Trophoblast cell (in vitro differentiated cells and primary cell): ENCODE measurements at regions not wholly inside any gene's neighbourhood (a gene's known extent, or its start where the extent isn't known, plus 50 kb on each side); places are given as distances from the start of the nearest gene placed in this dataset.

Experiments
- DNase-seq, 2 donors: peaks; one replicate each; pipeline ENCODE4 v3.0.0-alpha.2; 2016
- H2AFZ ChIP-seq: 2 replicates; pipeline ENCODE4 v1.6.1; 2013; ENCODE audit warnings: low read length, moderate library complexity, mild to moderate bottlenecking; ENCODE audit not compliant: insufficient read depth, poor library complexity
- H2AK5ac ChIP-seq: 2 replicates; pipeline ENCODE4 v1.6.1; 2013; ENCODE audit warnings: mild to moderate bottlenecking, low read length
- H2BK120ac ChIP-seq: 2 replicates; pipeline ENCODE4 v1.6.1; 2013; ENCODE audit warnings: low read length, mild to moderate bottlenecking, moderate library complexity; ENCODE audit not compliant: insufficient read depth, poor library complexity
- H2BK12ac ChIP-seq: 2 replicates; pipeline ENCODE4 v1.6.1; 2013; ENCODE audit warnings: mild to moderate bottlenecking, low read length, moderate library complexity
- H2BK5ac ChIP-seq: 2 replicates; pipeline ENCODE4 v1.6.1; 2013; ENCODE audit warnings: low read length, low read depth, moderate library complexity, mild to moderate bottlenecking; ENCODE audit not compliant: poor library complexity
- H3K14ac ChIP-seq: 2 replicates; pipeline ENCODE4 v1.6.1; 2013; ENCODE audit warnings: mild to moderate bottlenecking, low read length
- H3K18ac ChIP-seq: 2 replicates; pipeline ENCODE4 v1.6.1; 2013; ENCODE audit warnings: mild to moderate bottlenecking, low read length
- H3K23ac ChIP-seq: 2 replicates; pipeline ENCODE4 v1.6.1; 2013; ENCODE audit warnings: low read length
- H3K27ac ChIP-seq: 2 replicates; pipeline ENCODE4 v1.5.1; 2013; ENCODE audit warnings: low read depth, mild to moderate bottlenecking, inconsistent platforms, low read length, moderate library complexity
- H3K27me3 ChIP-seq: 2 replicates; pipeline ENCODE4 v1.6.1; 2013; ENCODE audit warnings: inconsistent platforms, mild to moderate bottlenecking, low read length, moderate library complexity; ENCODE audit not compliant: insufficient read depth
- H3K36me3 ChIP-seq, 2 experiments: 1 replicate in 1 of 2; 2 replicates in 1 of 2; pipeline ENCODE4 v1.6.1; 2013; ENCODE audit warnings: low read length in 2 of 2, mild to moderate bottlenecking in 2 of 2, moderate library complexity in 1 of 2; ENCODE audit not compliant: insufficient read depth in 2 of 2, control insufficient read depth in 1 of 2
- H3K4ac ChIP-seq: 2 replicates; pipeline ENCODE4 v1.6.1; 2013; ENCODE audit warnings: low read depth, mild to moderate bottlenecking, low read length, moderate library complexity
- H3K4me1 ChIP-seq, 2 experiments: 1 replicate in 1 of 2; 2 replicates in 1 of 2; pipeline ENCODE4 v1.6.1; 2013; ENCODE audit warnings: low read length in 2 of 2, mild to moderate bottlenecking in 2 of 2, moderate library complexity in 1 of 2; ENCODE audit not compliant: insufficient read depth in 2 of 2, control insufficient read depth in 1 of 2
- H3K4me2 ChIP-seq: 2 replicates; pipeline ENCODE4 v1.6.1; 2013; ENCODE audit warnings: inconsistent platforms, mild to moderate bottlenecking, low read length, moderate library complexity
- H3K4me3 ChIP-seq: 2 replicates; pipeline ENCODE4 v1.5.1; 2013; ENCODE audit warnings: mild to moderate bottlenecking, low read depth, low read length, inconsistent platforms
- H3K79me1 ChIP-seq: one replicate; pipeline ENCODE4 v1.6.1; 2013; ENCODE audit warnings: low read length
- H3K79me2 ChIP-seq: 2 replicates; pipeline ENCODE4 v1.6.1; 2013; ENCODE audit warnings: low read length, mild to moderate bottlenecking; ENCODE audit not compliant: control insufficient read depth, insufficient read depth, poor library complexity
- H3K9ac ChIP-seq: 2 replicates; pipeline ENCODE4 v1.6.1; 2013; ENCODE audit warnings: mild to moderate bottlenecking, low read length
- H3K9me3 ChIP-seq: 2 replicates; pipeline ENCODE4 v1.6.1; 2013; ENCODE audit warnings: low read depth, mild to moderate bottlenecking, control low read depth, inconsistent platforms, low read length; ENCODE audit not compliant: insufficient read depth
- H4K12ac ChIP-seq: 2 replicates; pipeline ENCODE4 v1.6.1; 2013; ENCODE audit warnings: low read depth, mild to moderate bottlenecking, low read length, moderate library complexity
- H4K8ac ChIP-seq: 2 replicates; pipeline ENCODE4 v1.6.1; 2013; ENCODE audit warnings: low read depth, mild to moderate bottlenecking, low read length, moderate library complexity
- H4K91ac ChIP-seq: one replicate; pipeline ENCODE4 v1.6.1; 2013; ENCODE audit warnings: low read depth, mild to moderate bottlenecking, low read length, moderate library complexity
- WGBS: extraction: QIAGEN DNeasy Blood & Tissue Kit; methylation state at CpG from one replicate; pipeline ENCODE4 v1.1.7; 2013; ENCODE audit warnings: missing lambda C conversion rate; ENCODE audit not compliant: insufficient read length, insufficient coverage; ENCODE audit errors: extremely low coverage; 5-methylcytosine and 5-hydroxymethylcytosine counted together

GRCh38 chr5:142491679-142492078 lies 166.9 kb upstream of the SPRY4 start:
- no peak overlapping the region for H2BK5ac ChIP-seq
- H4K12ac ChIP-seq, result no peak overlapping the region
- no peak overlapping the region for H3K4ac ChIP-seq
- no peaks in the 10 kb centered on the region for H3K79me2 ChIP-seq
- no peak overlapping the region for H4K8ac ChIP-seq
- no CpG with 5 or more reads among the region's 8 CpGs for WGBS
- no peak overlapping the region for H3K4me2 ChIP-seq
- no peak overlapping the region for H2AFZ ChIP-seq
- H3K36me3 ChIP-seq, result no peaks in the 10 kb centered on the region
- H3K23ac ChIP-seq, result no peak overlapping the region
- no peaks in the 10 kb centered on the region for H3K79me1 ChIP-seq
- H2BK120ac ChIP-seq, result no peak overlapping the region
- no peak overlapping the region for H3K27ac ChIP-seq
- H3K14ac ChIP-seq, result no peak overlapping the region
- no peak overlapping the region for H2AK5ac ChIP-seq
- no peak overlapping the region for H2BK12ac ChIP-seq
- no peaks in the 10 kb centered on the region for H3K4me1 ChIP-seq
- H3K18ac ChIP-seq, result no peak overlapping the region
- no peak overlapping the region for H3K4me3 ChIP-seq
- no peak for DNase-seq
- H4K91ac ChIP-seq, result no peak overlapping the region
- no peaks in the 10 kb centered on the region for H3K9me3 ChIP-seq
- H3K27me3 ChIP-seq, result no peaks in the 10 kb centered on the region
- no peak overlapping the region for H3K9ac ChIP-seq

DNA sequence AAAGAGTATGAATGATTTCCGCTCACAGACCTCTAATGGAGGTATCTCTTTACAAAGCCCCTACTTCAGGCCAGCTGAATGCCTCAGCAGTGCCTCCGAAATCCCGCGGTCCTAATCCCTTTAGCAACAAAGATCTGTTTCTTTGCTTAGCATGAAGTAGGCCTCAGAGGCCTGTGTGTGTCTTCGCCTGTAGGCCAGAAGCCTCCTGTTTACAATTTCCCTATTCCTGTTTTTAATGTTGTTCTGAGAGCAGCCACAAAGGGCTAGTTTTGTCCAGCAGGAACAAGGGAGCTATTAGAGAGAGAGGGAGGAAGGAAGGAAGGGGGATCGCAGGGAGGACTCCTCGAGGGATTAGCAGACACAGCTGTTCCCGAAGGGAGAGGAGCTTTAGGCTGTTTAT lies 166.4 kb upstream of the SPRY4 start:
- no CpG with 5 or more reads among the region's 8 CpGs for WGBS
- no peak overlapping the region for H2AFZ ChIP-seq
- H3K79me2 ChIP-seq, result no peaks in the 10 kb centered on the region
- no peak overlapping the region for H3K14ac ChIP-seq
- no peak overlapping the region for H2BK120ac ChIP-seq
- H3K23ac ChIP-seq, result no peak overlapping the region
- H2BK5ac ChIP-seq, result no peak overlapping the region
- no peaks in the 10 kb centered on the region for H3K9me3 ChIP-seq
- no peak overlapping the region for H3K4ac ChIP-seq
- no peak overlapping the region for H4K91ac ChIP-seq
- no peak overlapping the region for H3K4me2 ChIP-seq
- H2BK12ac ChIP-seq, result no peak overlapping the region
- no peak overlapping the region for H3K4me3 ChIP-seq
- H3K27ac ChIP-seq, result no peak overlapping the region
- DNase-seq, result no peak
- H3K36me3 ChIP-seq, result no peaks in the 10 kb centered on the region
- H3K27me3 ChIP-seq, result no peaks in the 10 kb centered on the region
- H4K12ac ChIP-seq, result no peak overlapping the region
- H4K8ac ChIP-seq, result no peak overlapping the region
- no peaks in the 10 kb centered on the region for H3K79me1 ChIP-seq
- no peak overlapping the region for H2AK5ac ChIP-seq
- no peak overlapping the region for H3K9ac ChIP-seq
- no peaks in the 10 kb centered on the region for H3K4me1 ChIP-seq
- H3K18ac ChIP-seq, result no peak overlapping the region

GRCh38 chr5:142486581-142486980 lies 161.8 kb upstream of the SPRY4 start:
- Histone ChIP-seq H4K8ac (no peak overlapping the region), H2BK5ac (no peak overlapping the region), H3K9ac (no peak overlapping the region), H2AFZ (no peak overlapping the region), H3K18ac (no peak overlapping the region), H2AK5ac (no peak overlapping the region), H4K91ac (no peak overlapping the region), H3K27ac (no peak overlapping the region), H3K79me1 (no peaks in the 10 kb centered on the region), H3K4me3 (no peak overlapping the region), H4K12ac (no peak overlapping the region), H3K4ac (no peak overlapping the region), H3K9me3 (peaks cover 5% of the 10 kb centered on the region), H3K79me2 (no peaks in the 10 kb centered on the region), H3K4me1 (no peaks in the 10 kb centered on the region), H3K23ac (no peak overlapping the region), H2BK120ac (no peak overlapping the region), H3K4me2 (no peak overlapping the region), H3K36me3 (no peaks in the 10 kb centered on the region), H2BK12ac (no peak overlapping the region), H3K27me3 (no peaks in the 10 kb centered on the region), H3K14ac (no peak overlapping the region)
- DNase-seq, result peak in 1 of 2 donors; percentile 51
- no CpG with 5 or more reads among the region's 2 CpGs for WGBS

DNA sequence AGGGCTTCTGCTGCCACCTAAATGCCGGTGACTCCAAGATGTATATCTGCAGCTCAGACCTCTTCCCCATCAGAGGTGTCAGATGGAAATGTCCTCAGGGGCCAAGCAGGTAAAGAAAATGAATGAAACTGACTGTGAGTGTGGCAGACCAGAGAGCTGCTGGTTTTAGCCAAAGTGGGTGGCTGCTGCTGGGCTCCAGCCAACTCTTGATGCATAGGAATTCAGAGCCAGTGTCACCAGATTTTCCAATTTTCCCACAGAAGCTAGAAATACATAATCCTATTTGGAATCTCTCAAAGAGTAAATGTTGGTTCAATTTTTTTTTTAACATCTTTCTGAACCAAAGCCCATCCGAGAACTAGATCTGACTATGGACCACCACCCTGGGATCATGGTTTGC lies 161.2 kb upstream of the SPRY4 start:
- Histone ChIP-seq H4K12ac (no peak overlapping the region), H3K18ac (no peak overlapping the region), H3K79me2 (no peaks in the 10 kb centered on the region), H2BK5ac (no peak overlapping the region), H2AK5ac (no peak overlapping the region), H3K79me1 (no peaks in the 10 kb centered on the region), H2AFZ (no peak overlapping the region), H4K91ac (no peak overlapping the region), H3K27ac (no peak overlapping the region), H3K14ac (no peak overlapping the region), H2BK12ac (no peak overlapping the region), H3K23ac (no peak overlapping the region), H2BK120ac (no peak overlapping the region), H3K9ac (no peak overlapping the region), H3K9me3 (peaks cover 5% of the 10 kb centered on the region), H3K4me2 (no peak overlapping the region), H3K4me1 (no peaks in the 10 kb centered on the region), H3K27me3 (no peaks in the 10 kb centered on the region), H3K36me3 (no peaks in the 10 kb centered on the region), H3K4me3 (no peak overlapping the region), H3K4ac (no peak overlapping the region), H4K8ac (no peak overlapping the region)
- WGBS, result no CpG with 5 or more reads among the region's 2 CpGs
- DNase-seq, result peak in 1 of 2 donors; percentile 5
